Neural cell (in vitro differentiated cells): ENCODE measurements at regions not wholly inside any gene's neighbourhood (a gene's known extent, or its start where the extent isn't known, plus 50 kb on each side); places are given as distances from the start of the nearest gene placed in this dataset.

Experiments used
- EZH2 ChIP-seq: fragments of 200-600, 300-800 bp; shearing (Covaris generic), sonication (generic); IDR thresholded peaks from 2 replicates; pipeline ENCODE4 v1.6.1; 2014; ENCODE audit warnings: antibody characterized with exemption, low read length, borderline replicate concordance, mild to moderate bottlenecking; ENCODE audit not compliant: insufficient read depth, poor library complexity, severe bottlenecking
- POLR2AphosphoS5 ChIP-seq: IDR thresholded peaks from 2 replicates; pipeline ENCODE4 v1.6.1; 2012

DNA sequence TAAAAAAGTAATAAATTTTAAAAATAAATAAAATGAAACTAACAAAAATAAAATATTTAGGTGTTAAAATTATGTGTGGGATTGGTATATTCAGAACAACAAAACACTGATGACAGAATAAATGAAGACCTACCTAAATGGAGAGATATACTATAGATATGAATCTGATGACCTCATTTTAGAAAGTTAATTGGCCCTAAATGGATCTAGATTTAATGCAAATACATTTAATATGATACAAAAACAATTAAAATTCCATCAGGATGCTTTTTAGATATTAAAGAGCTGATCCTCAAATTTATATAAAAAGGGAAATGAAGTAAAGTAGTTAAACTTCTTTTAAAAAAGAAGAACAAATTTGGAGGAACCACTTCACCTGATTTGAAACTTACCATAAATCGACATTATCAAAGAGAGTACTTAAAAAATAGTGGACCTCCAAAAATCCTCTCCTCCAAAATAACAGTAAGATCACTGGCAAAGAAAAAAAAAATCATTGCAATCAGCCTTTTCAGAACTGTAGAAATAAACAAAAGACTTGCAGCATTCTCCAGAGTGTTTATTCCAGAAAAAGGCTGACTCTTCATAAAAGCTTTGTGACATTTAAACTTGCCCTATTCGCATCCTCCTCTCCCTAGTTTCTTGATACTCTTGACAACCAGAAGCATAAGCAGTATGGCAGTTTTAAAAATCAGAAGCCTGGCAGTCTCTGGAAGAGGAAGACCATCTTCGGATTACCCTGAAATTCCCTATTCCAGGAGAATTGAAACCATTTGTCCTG lies 125.9 kb upstream of the AKR1E2 start:
- no peak for TF ChIP-seq EZH2
- no peak for TF ChIP-seq POLR2AphosphoS5
